ENCODE measurements at regions not wholly inside any gene's neighbourhood (a gene's known extent, or its start where the extent isn't known, plus 50 kb on each side); places are given as distances from the start of the nearest gene placed in this dataset.

DNA sequence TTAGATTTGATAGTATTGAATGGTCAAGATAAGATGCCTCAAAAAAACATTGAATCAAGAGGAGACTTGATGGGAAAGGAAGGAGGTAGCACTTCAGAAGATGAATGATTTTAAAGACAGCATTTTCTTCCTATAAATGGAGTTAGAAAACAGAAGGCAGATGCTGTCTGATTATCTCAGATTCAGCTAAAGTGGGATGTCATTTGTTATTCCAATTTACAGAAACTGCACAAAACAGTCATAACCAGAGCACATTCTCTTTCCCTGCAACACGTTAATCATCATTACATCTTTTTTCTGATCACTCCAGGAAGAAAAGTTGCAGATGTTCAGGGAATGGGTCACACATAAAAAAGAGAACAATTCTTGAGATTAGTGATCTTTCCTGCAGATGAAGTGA is 1141.8 kb downstream of the SI start:
- TF ChIP-seq ETV5 (CRISPR knock-in tag; IDR thresholded peaks at IDR 0.05; ENCODE audit: low read depth) (no peak), JUN (IDR thresholded peaks at IDR 0.05; ENCODE audit: borderline replicate concordance, low read depth, low read length) (no peak), JUN (CRISPR knock-in tag; IDR thresholded peaks at IDR 0.05; ENCODE audit: borderline replicate concordance) (no peak), YY1 (IDR thresholded peaks at IDR 0.05; ENCODE audit: borderline replicate concordance in 1 of 3, control insufficient read depth in 1 of 3, extremely low read depth in 1 of 3, insufficient read depth in 3 of 3, insufficient read length in 1 of 3, insufficient replicate concordance in 2 of 3, low read depth in 1 of 3, low read length in 2 of 3) (no peak), POLR2AphosphoS5 (IDR thresholded peaks at IDR 0.05; ENCODE audit: control insufficient read depth, insufficient read depth, low read depth, low read length) (no peak), KDM5B (IDR thresholded peaks at IDR 0.05; ENCODE audit: insufficient replicate concordance, low read depth, low read length) (no peak), ZNF232 (CRISPR knock-in tag; IDR thresholded peaks at IDR 0.05) (no peak), SMC3 (conservative IDR thresholded peaks at IDR 0.05; ENCODE audit: insufficient read depth, low read depth, low read length) (no peak), ZEB2 (IDR thresholded peaks at IDR 0.05) (no peak), U2AF1 (optimal IDR thresholded peaks at IDR 0.05; ENCODE audit: low read depth, low read length) (no peak), CREB1 (IDR thresholded peaks at IDR 0.05) (no peak), CREB1 (CRISPR knock-in tag; IDR thresholded peaks at IDR 0.05) (no peak), NR3C1 (CRISPR knock-in tag; IDR thresholded peaks at IDR 0.05) (no peak)
- TF ChIP-seq, protein P1, sequence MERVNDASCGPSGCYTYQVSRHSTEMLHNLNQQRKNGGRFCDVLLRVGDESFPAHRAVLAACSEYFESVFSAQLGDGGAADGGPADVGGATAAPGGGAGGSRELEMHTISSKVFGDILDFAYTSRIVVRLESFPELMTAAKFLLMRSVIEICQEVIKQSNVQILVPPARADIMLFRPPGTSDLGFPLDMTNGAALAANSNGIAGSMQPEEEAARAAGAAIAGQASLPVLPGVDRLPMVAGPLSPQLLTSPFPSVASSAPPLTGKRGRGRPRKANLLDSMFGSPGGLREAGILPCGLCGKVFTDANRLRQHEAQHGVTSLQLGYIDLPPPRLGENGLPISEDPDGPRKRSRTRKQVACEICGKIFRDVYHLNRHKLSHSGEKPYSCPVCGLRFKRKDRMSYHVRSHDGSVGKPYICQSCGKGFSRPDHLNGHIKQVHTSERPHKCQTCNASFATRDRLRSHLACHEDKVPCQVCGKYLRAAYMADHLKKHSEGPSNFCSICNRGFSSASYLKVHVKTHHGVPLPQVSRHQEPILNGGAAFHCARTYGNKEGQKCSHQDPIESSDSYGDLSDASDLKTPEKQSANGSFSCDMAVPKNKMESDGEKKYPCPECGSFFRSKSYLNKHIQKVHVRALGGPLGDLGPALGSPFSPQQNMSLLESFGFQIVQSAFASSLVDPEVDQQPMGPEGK (CRISPR knock-in tag; IDR thresholded peaks at IDR 0.05; ENCODE audit: borderline replicate concordance): no peak
